ENCODE measurements at regions not wholly inside any gene's neighbourhood (a gene's known extent, or its start where the extent isn't known, plus 50 kb on each side); places are given as distances from the start of the nearest gene placed in this dataset.

- 73 to 78% methylated on average over 8 of the region's 8 CpGs for WGBS, 2 donors
- no peak for TF ChIP-seq POLR2A (IDR thresholded peaks at IDR 0.05)
- TF ChIP-seq, protein P1, sequence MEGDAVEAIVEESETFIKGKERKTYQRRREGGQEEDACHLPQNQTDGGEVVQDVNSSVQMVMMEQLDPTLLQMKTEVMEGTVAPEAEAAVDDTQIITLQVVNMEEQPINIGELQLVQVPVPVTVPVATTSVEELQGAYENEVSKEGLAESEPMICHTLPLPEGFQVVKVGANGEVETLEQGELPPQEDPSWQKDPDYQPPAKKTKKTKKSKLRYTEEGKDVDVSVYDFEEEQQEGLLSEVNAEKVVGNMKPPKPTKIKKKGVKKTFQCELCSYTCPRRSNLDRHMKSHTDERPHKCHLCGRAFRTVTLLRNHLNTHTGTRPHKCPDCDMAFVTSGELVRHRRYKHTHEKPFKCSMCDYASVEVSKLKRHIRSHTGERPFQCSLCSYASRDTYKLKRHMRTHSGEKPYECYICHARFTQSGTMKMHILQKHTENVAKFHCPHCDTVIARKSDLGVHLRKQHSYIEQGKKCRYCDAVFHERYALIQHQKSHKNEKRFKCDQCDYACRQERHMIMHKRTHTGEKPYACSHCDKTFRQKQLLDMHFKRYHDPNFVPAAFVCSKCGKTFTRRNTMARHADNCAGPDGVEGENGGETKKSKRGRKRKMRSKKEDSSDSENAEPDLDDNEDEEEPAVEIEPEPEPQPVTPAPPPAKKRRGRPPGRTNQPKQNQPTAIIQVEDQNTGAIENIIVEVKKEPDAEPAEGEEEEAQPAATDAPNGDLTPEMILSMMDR (IDR thresholded peaks at IDR 0.05), result no peak
- DNase-seq (ENCODE audit: low spot score in 2 of 2), result no peak
- no peak overlapping the region for H3K4me3 ChIP-seq (ENCODE audit: low read depth, poor library complexity, severe bottlenecking)
- intact Hi-C loops (cut with DNase I; ENCODE audit: low total_unique reads), result no loop called here
These were observed 552.5 kb downstream of the FGF9 start for GRCh38 chr13:22223411-22223810.

- no peak overlapping the region for H3K4me3 ChIP-seq (ENCODE audit: low read depth, poor library complexity, severe bottlenecking)
- WGBS, 2 donors, result 50 to 66% methylated on average over 4 of the region's 4 CpGs
These were observed 555.2 kb downstream of the FGF9 start for GRCh38 chr13:22226086-22226485.

DNA sequence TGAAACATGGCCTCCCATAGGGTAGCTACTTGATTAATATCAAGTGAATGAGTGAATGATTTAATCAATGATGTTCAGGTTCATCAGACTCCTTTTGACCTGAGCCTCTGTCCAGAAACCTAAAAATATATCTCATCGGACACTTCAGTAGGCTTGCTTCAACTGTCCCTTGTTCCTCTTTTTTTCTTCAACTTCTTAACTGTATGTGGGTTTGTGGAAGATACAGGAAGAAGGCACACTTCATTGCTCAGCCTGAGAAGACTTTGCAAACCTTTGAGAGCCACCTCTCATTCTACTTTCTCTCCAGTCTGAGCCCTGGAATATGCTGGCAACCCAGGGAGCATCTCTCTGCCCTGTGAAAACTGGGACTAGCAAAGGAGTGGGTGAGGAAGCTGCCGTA lies 557.0 kb downstream of the FGF9 start:
- no peak overlapping the region for H3K4me3 ChIP-seq (ENCODE audit: low read depth, poor library complexity, severe bottlenecking)
- intact Hi-C loops (cut with DNase I; ENCODE audit: low total_unique reads), result no loop called here
- 92 to 93% methylated on average over 2 of the region's 2 CpGs for WGBS, 2 donors
- TF ChIP-seq POLR2A (IDR thresholded peaks at IDR 0.05), result no peak
- TF ChIP-seq, protein P1 (IDR thresholded peaks at IDR 0.05), result no peak
- no peak for DNase-seq (ENCODE audit: low spot score in 2 of 2)

More at GRCh38 chr13:22226086-22226485, 555.2 kb downstream of the FGF9 start:
- TF ChIP-seq, protein P1 (IDR thresholded peaks at IDR 0.05), result no peak
- no peak for TF ChIP-seq POLR2A (IDR thresholded peaks at IDR 0.05)
- intact Hi-C loops (cut with DNase I; ENCODE audit: low total_unique reads), result no loop called here
- no peak for DNase-seq (ENCODE audit: low spot score in 2 of 2)

DNA sequence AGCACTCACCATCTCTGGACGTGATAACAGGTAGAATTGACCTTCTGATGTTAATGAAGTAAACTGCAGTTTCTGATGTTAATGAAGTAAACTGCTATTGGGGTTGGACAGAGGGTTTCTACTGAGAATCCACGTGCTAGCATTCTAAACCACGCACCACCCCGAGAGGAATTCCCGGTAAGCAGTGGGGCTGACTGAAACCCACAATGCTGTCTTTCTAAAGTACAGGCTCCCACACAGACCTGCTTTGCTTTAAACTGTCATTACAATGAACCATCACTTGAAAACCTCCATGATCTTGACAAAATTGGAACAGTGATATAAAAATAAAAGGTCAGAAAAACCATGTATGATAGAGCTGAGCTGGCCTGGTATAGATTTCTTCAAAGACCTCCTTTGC lies 559.0 kb downstream of the FGF9 start:
- intact Hi-C loops (cut with DNase I; ENCODE audit: low total_unique reads), result no loop called here
- TF ChIP-seq, protein P1 (IDR thresholded peaks at IDR 0.05), result no peak
- TF ChIP-seq POLR2A (IDR thresholded peaks at IDR 0.05), result no peak
- DNase-seq (ENCODE audit: low spot score in 2 of 2), result no peak
- WGBS, 2 donors, result 66 to 68% methylated on average over 5 of the region's 5 CpGs
- no peak overlapping the region for H3K4me3 ChIP-seq (ENCODE audit: low read depth, poor library complexity, severe bottlenecking)

GRCh38 chr13:22232186-22232585 lies 561.3 kb downstream of the FGF9 start:
- DNase-seq (ENCODE audit: low spot score in 2 of 2), result no peak
- no peak overlapping the region for H3K4me3 ChIP-seq (ENCODE audit: low read depth, poor library complexity, severe bottlenecking)
- intact Hi-C loops (cut with DNase I; ENCODE audit: low total_unique reads), result no loop called here
- no peak for TF ChIP-seq POLR2A (IDR thresholded peaks at IDR 0.05)
- TF ChIP-seq, protein P1 (IDR thresholded peaks at IDR 0.05), result no peak
- WGBS, 2 donors, result 70 to 77% methylated on average over 3 of the region's 3 CpGs

- 55 to 63% methylated on average over 2 of the region's 2 CpGs for WGBS, 2 donors
- no peak for TF ChIP-seq POLR2A (IDR thresholded peaks at IDR 0.05)
- TF ChIP-seq, protein P1 (IDR thresholded peaks at IDR 0.05), result no peak
- intact Hi-C loops (cut with DNase I; ENCODE audit: low total_unique reads), result no loop called here
- no peak overlapping the region for H3K4me3 ChIP-seq (ENCODE audit: low read depth, poor library complexity, severe bottlenecking)
- DNase-seq (ENCODE audit: low spot score in 2 of 2), result no peak
These were observed 564.5 kb downstream of the FGF9 start for GRCh38 chr13:22235285-22235949.

All from lower leg skin (tissue), 4 donors.